Retina (tissue), 1 donor: ENCODE measurements at regions not wholly inside any gene's neighbourhood (a gene's known extent, or its start where the extent isn't known, plus 50 kb on each side); places are given as distances from the start of the nearest gene placed in this dataset.

Source experiments
- DNase-seq: peaks from one replicate; pipeline ENCODE4 v3.0.0-alpha.2; 2016

GRCh38 chr3:157794771-157795170 lies 291.6 kb upstream of the VEPH1 start:
- DNase-seq: no peak

GRCh38 chr3:157793745-157794144 lies 290.5 kb upstream of the VEPH1 start:
- no peak for DNase-seq

- DNase-seq: no peak
These were observed 285.9 kb upstream of the VEPH1 start for GRCh38 chr3:157789162-157789561.

- no peak for DNase-seq
These were observed 283.4 kb upstream of the VEPH1 start for GRCh38 chr3:157786618-157787017.

- DNase-seq: no peak
These were observed 283.0 kb upstream of the VEPH1 start for GRCh38 chr3:157786211-157786610.

DNA sequence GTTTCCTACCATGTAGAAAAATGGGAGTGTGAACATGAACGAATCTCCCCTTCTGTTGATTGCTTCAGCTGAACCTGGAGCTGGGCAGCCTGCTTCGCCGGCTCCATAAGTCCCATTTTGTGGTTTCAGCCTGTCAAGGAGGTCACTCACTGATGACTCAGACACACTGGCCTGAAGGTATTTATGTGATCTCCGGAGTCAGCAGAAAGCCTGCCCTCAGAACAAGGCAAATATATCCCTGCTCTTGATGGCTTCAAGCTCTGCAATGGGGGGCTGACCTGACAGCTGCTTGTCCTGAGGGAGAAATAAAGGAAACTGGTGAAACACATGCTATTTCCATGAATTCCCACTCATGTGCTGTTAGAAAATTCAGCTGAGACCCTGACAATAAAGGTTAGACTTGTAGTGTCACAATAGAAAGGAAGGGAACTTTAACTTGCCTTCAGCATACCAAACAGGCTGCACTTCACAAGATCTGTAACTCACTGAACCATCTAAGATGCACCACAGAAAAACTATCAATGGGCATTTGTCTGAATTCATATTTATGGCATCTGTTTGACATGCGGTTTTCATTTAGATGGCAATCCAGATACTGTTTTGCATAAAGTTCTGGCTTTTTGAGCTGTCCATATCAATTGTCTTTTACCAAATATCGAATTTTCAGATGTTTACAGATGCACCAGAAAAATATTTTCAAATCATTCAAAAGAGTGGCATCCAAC lies 282.0 kb upstream of the VEPH1 start:
- DNase-seq: peak; percentile 19

DNA sequence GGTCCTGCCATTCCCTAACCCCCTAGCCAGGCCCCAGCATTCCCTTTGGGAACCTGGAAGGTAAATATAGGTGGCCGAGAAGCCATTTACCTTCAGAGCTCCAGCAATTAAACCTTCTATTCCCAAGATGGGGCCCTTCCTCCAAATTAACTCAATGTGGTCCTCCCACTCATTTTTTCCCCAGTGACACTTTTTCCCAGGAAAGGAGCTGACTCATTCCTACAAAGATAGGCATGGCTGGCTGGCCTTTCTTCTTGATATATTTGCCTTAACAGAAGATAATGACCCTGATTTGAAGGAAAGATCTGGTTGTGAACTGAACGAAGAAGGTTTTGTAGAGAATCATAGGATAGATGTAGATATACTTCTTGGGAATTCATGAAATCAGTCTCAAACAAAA lies 279.0 kb upstream of the VEPH1 start:
- DNase-seq: no peak

GRCh38 chr3:157776861-157777260 lies 273.6 kb upstream of the VEPH1 start:
- DNase-seq: no peak

DNA sequence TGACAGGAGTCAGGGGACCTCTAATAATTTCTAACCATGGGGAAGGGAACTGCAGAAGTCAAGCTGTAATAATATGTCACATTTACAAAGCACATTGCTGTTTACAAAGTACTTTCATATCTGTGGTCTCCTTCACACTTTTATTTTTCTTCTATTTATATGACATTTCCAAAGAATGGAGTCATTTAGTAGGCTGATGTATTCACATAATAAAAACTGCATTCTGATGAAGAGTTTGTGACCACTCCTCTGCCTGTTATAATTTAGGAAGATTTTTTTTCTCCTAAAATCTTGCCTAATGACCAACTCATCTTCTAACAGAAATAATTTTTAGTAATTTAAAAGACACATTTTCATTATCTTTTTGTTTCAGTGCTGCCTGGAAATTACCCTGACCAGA lies 272.2 kb upstream of the VEPH1 start:
- DNase-seq: no peak

DNA sequence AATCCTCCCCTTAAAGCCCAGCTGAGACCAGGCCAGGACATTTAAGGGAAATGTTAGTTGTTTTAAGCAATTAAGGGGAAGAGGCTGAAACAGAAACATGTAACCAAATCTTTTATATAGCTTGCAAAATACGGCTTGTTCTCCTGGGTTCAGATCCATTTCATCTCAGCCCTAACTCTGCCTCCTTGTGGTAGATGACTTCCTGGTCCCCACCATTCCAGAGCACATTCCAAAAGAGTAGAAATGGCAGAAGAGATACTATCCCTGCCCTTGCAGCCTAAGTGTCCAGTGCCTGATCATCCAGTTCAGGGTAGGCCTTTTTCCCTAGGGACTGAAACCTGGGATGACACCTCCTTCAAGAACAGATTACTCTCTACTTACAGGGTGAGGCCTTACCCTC lies 266.2 kb upstream of the VEPH1 start:
- DNase-seq: no peak

DNA sequence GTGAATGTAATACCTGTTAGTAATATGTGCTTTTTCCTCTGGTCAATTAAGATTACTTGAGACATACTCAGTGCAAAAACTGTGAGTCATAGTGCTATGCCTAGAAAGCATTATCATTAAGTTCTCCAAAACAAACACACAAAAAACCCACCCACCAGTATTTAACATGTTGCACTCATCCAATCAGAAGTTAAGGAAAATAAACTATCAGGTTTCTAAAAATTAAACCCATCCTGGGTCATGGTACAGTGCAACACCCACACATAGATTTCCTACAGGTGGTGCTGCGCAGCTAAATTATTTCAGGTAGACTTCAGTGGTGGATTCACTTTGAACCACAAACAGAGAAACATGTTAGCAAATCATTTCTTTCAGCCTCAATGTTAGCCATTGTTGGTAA lies 264.4 kb upstream of the VEPH1 start:
- no peak for DNase-seq

DNA sequence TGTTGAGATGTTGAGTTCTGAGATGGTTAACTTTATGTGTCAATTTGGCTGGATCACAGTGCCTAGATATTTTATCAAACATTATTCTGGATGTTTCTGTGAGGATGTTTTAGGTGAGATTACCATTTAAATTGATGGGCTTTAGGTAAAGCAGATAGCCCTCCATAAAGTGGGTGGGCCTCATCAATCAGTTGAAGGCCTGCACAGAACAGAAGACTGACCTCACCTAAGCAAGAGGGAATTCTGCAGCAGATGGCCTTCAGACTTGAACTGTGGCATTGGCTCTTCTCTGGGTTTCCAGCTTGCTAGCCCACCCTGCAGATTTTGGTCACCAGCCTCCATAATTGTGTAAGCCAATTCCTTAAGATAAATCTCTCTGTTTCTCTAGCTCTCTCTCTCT lies 260.4 kb upstream of the VEPH1 start:
- DNase-seq: no peak

GRCh38 chr3:157759311-157759710 lies 256.1 kb upstream of the VEPH1 start:
- no peak for DNase-seq

DNA sequence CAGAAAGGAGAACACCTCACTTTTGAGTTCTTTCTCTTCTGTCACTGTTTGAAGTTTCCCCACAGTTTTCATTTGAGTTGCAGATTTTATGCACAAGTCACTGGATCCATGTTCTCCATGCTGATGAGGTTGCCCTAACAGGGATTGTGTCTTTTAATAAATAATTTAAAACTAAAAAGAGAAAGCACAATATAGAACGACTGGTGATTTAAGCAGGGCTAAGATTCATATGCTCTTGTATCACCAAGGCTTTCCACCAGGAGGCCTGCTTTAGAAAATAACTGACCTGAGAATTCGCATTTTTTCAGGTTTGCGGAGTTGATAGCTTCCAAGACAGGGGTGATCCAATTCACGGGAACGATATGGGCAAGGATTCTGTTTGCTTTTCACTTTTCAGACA lies 252.0 kb upstream of the VEPH1 start:
- DNase-seq: peak; percentile 13

DNA sequence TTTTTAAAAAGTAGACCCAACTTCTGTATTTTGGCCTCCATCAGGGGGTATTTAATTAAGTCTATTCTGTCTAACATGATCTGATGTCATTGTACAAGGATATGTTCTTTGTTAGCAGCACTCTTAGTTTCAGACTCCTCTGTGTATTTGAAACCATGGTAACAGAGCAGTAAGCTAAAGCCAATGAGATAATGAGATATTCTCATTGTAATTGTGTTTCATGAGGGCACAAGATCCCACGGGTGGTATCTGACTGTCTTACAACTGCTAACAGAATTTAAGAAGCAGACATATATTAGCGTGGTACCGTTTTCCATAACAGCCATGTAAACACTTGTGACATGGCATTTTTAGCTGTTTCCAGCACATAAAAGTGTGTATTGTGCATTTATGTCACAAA lies 251.2 kb upstream of the VEPH1 start:
- peak; percentile 37 for DNase-seq

- DNase-seq: no peak
These were observed 250.5 kb upstream of the VEPH1 start for GRCh38 chr3:157753787-157754136.

DNA sequence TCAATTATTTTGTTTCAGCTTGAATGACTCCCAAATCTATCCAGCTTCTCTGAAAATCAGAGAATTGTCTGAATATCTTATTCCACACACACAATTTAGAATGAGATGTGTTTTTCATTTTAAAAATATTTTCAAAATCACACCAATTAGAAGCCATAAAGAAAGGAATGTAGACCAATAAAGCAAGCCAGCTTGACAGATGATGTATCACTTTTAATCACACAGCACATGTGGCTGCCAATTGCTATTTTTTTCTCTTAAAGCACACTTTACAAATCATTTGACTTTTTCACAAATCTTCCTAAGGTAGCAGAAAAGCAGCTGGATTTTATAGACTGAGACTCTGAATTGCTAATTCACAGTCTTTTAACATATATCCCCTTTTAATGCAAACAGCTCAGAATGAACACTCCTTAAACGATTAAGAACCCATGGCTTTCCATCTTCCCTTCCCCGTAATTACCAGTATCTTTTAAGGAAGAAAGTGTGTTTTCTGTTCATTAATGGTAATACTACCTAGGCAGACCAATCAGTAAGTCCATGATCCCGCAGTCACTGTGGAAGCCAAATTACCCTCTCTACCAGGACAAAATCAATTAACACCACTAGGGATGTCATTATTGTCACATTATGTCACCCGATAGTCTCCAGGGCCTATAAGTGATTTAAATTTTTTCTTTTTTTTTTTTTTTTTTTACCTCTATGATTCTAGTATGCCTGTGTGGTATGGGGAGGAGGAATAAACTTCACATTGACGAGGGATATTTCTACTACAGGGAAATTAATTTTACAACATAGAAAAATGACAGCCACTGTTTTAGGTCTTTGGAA lies 250.0 kb upstream of the VEPH1 start:
- DNase-seq: no peak

- no peak for DNase-seq
These were observed 249.3 kb upstream of the VEPH1 start for GRCh38 chr3:157752554-157752953.

DNA sequence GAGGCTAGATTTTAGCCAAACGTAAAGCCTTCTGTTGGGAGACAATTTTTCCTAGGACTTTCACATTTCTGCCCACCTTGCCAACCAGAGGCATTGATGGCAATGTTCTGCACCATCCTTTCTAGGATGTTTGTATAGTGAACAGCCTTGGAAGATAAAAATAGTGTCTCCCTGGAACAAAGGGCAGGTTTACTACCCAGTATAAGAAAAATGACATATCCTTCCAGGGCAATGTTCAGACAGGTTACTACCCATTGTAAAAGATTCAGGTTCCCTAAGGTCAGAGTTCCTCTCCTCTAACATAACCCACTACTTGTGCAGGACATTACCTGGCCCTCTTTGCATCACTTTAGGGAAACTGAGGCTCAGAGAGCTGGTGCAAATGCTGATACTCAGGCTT lies 248.2 kb upstream of the VEPH1 start:
- DNase-seq: no peak

- no peak for DNase-seq
These were observed 243.2 kb upstream of the VEPH1 start for GRCh38 chr3:157746391-157746790.

- DNase-seq: no peak
These were observed 238.4 kb upstream of the VEPH1 start for GRCh38 chr3:157741607-157742006.

DNA sequence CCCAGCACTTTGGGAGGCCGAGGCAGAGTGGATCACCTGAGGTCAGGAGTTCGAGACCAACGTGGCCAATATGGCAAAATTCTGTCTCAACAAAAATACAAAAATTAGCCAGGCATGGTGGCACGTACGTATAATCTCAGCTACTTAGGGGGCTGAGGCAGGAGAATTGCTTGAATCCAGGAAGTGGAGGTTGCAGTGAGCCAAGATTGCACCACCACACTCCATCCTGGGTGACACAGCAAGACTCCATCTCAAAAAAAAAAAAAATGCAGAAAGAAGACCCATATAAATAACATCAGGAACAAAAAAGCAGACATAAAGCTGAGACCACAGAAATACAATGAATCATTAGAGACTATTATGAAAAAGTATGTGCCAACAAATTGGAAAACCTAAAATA lies 235.2 kb upstream of the VEPH1 start:
- no peak for DNase-seq

- no peak for DNase-seq
These were observed 215.6 kb upstream of the VEPH1 start for GRCh38 chr3:157718800-157719199.

- DNase-seq: no peak
These were observed 209.9 kb upstream of the VEPH1 start for GRCh38 chr3:157713101-157713500.

DNA sequence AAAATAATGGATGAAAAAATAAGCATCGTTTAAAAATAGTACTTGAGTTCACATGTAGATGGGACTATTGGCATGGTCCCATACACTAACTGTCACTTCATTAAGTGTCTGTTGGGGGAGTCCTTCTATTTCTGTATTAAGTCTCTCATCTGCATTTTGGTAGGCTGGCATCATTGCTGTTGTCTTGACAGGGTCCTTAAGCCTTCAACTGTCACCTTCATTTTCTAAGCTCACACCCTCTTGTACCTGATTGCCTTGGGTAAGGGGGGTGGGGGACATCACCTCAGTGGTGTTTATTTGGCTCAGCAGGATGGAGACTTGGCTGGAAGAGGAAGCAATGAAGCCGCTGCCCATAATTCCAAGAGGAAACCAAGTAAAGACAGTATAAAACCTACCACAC lies 202.0 kb upstream of the VEPH1 start:
- DNase-seq: no peak
